ENCODE measurements at regions not wholly inside any gene's neighbourhood (a gene's known extent, or its start where the extent isn't known, plus 50 kb on each side); places are given as distances from the start of the nearest gene placed in this dataset.

- ATAC-seq (no peak), DNase-seq (no peak)
Measured at GRCh38 chr2:58667137-58667774, 426.1 kb upstream of the FANCL start.

GRCh38 chr2:58666323-58666970 is 425.3 kb upstream of the FANCL start:
- ATAC-seq = no peak
- no peak for DNase-seq

- DNase-seq = no peak
- no peak for ATAC-seq
Measured at GRCh38 chr2:58665154-58665553, 424.0 kb upstream of the FANCL start.

GRCh38 chr2:58664523-58665151 is 423.5 kb upstream of the FANCL start:
- DNase-seq (no peak), ATAC-seq (no peak)

GRCh38 chr2:58660046-58660445 is 418.9 kb upstream of the FANCL start:
- ATAC-seq = no peak
- no peak for DNase-seq

- ATAC-seq = no peak
- DNase-seq = no peak
Measured at GRCh38 chr2:58655152-58655551, 414.0 kb upstream of the FANCL start.

GRCh38 chr2:58651930-58652329 is 410.8 kb upstream of the FANCL start:
- DNase-seq (no peak), ATAC-seq (no peak)

- ATAC-seq (no peak), DNase-seq (no peak)
Measured at GRCh38 chr2:58650781-58651180, 409.7 kb upstream of the FANCL start.

- DNase-seq (no peak), ATAC-seq (no peak)
Measured at GRCh38 chr2:58649756-58650155, 408.6 kb upstream of the FANCL start.

- ATAC-seq = no peak
- DNase-seq = no peak
Measured at GRCh38 chr2:58645017-58645416, 403.9 kb upstream of the FANCL start.

GRCh38 chr2:58644451-58644850 is 403.3 kb upstream of the FANCL start:
- ATAC-seq (no peak), DNase-seq (no peak)

- DNase-seq (no peak), ATAC-seq (no peak)
Measured at GRCh38 chr2:58641001-58641400, 399.9 kb upstream of the FANCL start.

GRCh38 chr2:58640042-58640441 is 398.9 kb upstream of the FANCL start:
- ATAC-seq = no peak
- no peak for DNase-seq

- no peak for ATAC-seq
- no peak for DNase-seq
Measured at GRCh38 chr2:58638256-58638805, 397.2 kb upstream of the FANCL start.

GRCh38 chr2:58636872-58637271 is 395.7 kb upstream of the FANCL start:
- DNase-seq (no peak), ATAC-seq (no peak)

GRCh38 chr2:58635801-58636375 is 394.8 kb upstream of the FANCL start:
- DNase-seq (no peak), ATAC-seq (no peak)

GRCh38 chr2:58634653-58635370 is 393.7 kb upstream of the FANCL start:
- DNase-seq (no peak), ATAC-seq (no peak)

- no peak for DNase-seq
- no peak for ATAC-seq
Measured at GRCh38 chr2:58633613-58634365, 392.7 kb upstream of the FANCL start.

GRCh38 chr2:58631986-58632385 is 390.9 kb upstream of the FANCL start:
- no peak for DNase-seq
- no peak for ATAC-seq

GRCh38 chr2:58629545-58630119 is 388.5 kb upstream of the FANCL start:
- ATAC-seq = no peak
- no peak for DNase-seq

GRCh38 chr2:58620896-58621295 is 379.8 kb upstream of the FANCL start:
- no peak for ATAC-seq
- no peak for DNase-seq

Data from stimulated activated naive CD8-positive, alpha-beta T cell treated with anti-CD3 and anti-CD28 coated beads, Interleukin-15, Interleukin-2, amounts not matched to agents 100 U/mL and 50 U/mL, for 24 hours (primary cell).